ENCODE measurements at regions not wholly inside any gene's neighbourhood (a gene's known extent, or its start where the extent isn't known, plus 50 kb on each side); places are given as distances from the start of the nearest gene placed in this dataset.

- no peaks in the 10 kb centered on the region for H3K4me1 ChIP-seq
- no peak for ATAC-seq
- H3K9me3 ChIP-seq = no peaks in the 10 kb centered on the region
- H3K4me3 ChIP-seq = no peak overlapping the region
- H3K27ac ChIP-seq = no peak overlapping the region
- TF ChIP-seq POLR2A (IDR thresholded peaks at IDR 0.05) (no peak), CTCF (IDR thresholded peaks at IDR 0.05) (no peak)
- no peaks in the 10 kb centered on the region for H3K36me3 ChIP-seq
- peak in 1 of 5 donors; percentile 54 for DNase-seq
- intact Hi-C loops (cut with DNase I) = loop anchor here in 2 of 10 donors (10.0 kb wide), 1 partner anchor 61 kb away; no protein-coding TSS in a partner anchor
- 90 to 91% (median 91%) methylated on average over 22 to 41 of the region's 41 CpGs for WGBS, 4 donors
- no peaks in the 10 kb centered on the region for H3K27me3 ChIP-seq
Measured at GRCh38 chr9:74275872-74276508, 221.1 kb upstream of the RORB start.

GRCh38 chr9:74277532-74277931 lies 219.6 kb upstream of the RORB start:
- no peaks in the 10 kb centered on the region for H3K9me3 ChIP-seq
- 53 to 74% (median 61%) methylated on average over 3 of the region's 3 CpGs for WGBS, 4 donors
- intact Hi-C loops (cut with DNase I) = loop anchor here in 2 of 10 donors (10.0 kb wide), 1 partner anchor 63 kb away; no protein-coding TSS in a partner anchor

GRCh38 chr9:74281674-74282073 lies 215.5 kb upstream of the RORB start:
- intact Hi-C loops (cut with DNase I) = no loop called here
- no peak overlapping the region for H3K4me3 ChIP-seq
- no peaks in the 10 kb centered on the region for H3K4me1 ChIP-seq
- ATAC-seq (no peak), DNase-seq (no peak)
- no peaks in the 10 kb centered on the region for H3K27me3 ChIP-seq
- TF ChIP-seq CTCF (IDR thresholded peaks at IDR 0.05) (no peak), POLR2A (IDR thresholded peaks at IDR 0.05) (no peak)
- no peak overlapping the region for H3K27ac ChIP-seq
- no peaks in the 10 kb centered on the region for H3K9me3 ChIP-seq
- no peaks in the 10 kb centered on the region for H3K36me3 ChIP-seq
- whole genome bisulfite sequencing, 4 donors = 82 to 94% (median 91%) methylated on average over 1 of the region's 1 CpG

More at GRCh38 chr9:74277532-74277931, 219.6 kb upstream of the RORB start:
- Histone ChIP-seq H3K36me3 (no peaks in the 10 kb centered on the region), H3K4me1 (no peaks in the 10 kb centered on the region), H3K27me3 (no peaks in the 10 kb centered on the region), H3K27ac (no peak overlapping the region), H3K4me3 (no peak overlapping the region)
- ATAC-seq (no peak), DNase-seq (no peak)
- TF ChIP-seq POLR2A (IDR thresholded peaks at IDR 0.05) (no peak), CTCF (IDR thresholded peaks at IDR 0.05) (no peak)

GRCh38 chr9:74282526-74283253 lies 214.4 kb upstream of the RORB start:
- DNase-seq (no peak), ATAC-seq (no peak)
- H3K36me3 ChIP-seq = no peaks in the 10 kb centered on the region
- H3K9me3 ChIP-seq = no peaks in the 10 kb centered on the region
- no peaks in the 10 kb centered on the region for H3K4me1 ChIP-seq
- intact Hi-C loops (cut with DNase I) = no loop called here
- no peak for TF ChIP-seq POLR2A (IDR thresholded peaks at IDR 0.05)
- no peak for TF ChIP-seq CTCF (IDR thresholded peaks at IDR 0.05)
- H3K4me3 ChIP-seq = no peak overlapping the region
- 0 to 14% (median 0%) methylated on average over 1 of the region's 1 CpG for WGBS, 4 donors
- no peaks in the 10 kb centered on the region for H3K27me3 ChIP-seq
- no peak overlapping the region for H3K27ac ChIP-seq

All from heart left ventricle (tissue), 16 donors.